Breast epithelium (tissue), 4 donors: ENCODE measurements at regions not wholly inside any gene's neighbourhood (a gene's known extent, or its start where the extent isn't known, plus 50 kb on each side); places are given as distances from the start of the nearest gene placed in this dataset.

Experiments used
- DNase-seq, 2 donors: peaks; one replicate each; pipeline ENCODE4 v3.0.0-alpha.2; 2019; ENCODE audit warnings: low spot score in 2 of 2
- H3K27ac ChIP-seq, 2 donors: fragments of 200-600 bp; sonication (generic) in 1 of 2; one replicate each; pipeline ENCODE4 v1.5.1; 2016 to 2019; ENCODE audit warnings: mild to moderate bottlenecking in 1 of 2
- H3K27me3 ChIP-seq, 2 donors: fragments of 200-600 bp; sonication (generic) in 1 of 2; one replicate each; pipeline versions ENCODE4 v1.5.1 to v1.6.0; 2017 to 2019; ENCODE audit warnings: control low read depth in 1 of 2, mild to moderate bottlenecking in 1 of 2
- H3K36me3 ChIP-seq: fragments of 200-600 bp; one replicate; pipeline ENCODE4 v1.5.1; 2019
- H3K4me1 ChIP-seq, 2 donors: fragments of 200-600 bp; sonication (generic); one replicate each; pipeline ENCODE4 v1.5.1; 2016 to 2019; ENCODE audit warnings: control low read depth in 1 of 2
- H3K4me3 ChIP-seq, 3 donors: fragments of 200-600 bp; sonication (generic); 1 replicate in 2 of 3; 2 replicates in 1 of 3; pipeline ENCODE4 v1.5.1; 2016 to 2019; ENCODE audit warnings: mild to moderate bottlenecking in 3 of 3, moderate library complexity in 2 of 3
- H3K9me3 ChIP-seq, 2 donors: fragments of 200-600 bp; sonication (generic) in 1 of 2; one replicate each; pipeline ENCODE4 v1.5.1; 2016 to 2019; ENCODE audit warnings: control low read depth in 1 of 2
- CTCF ChIP-seq, 3 donors: fragments of 450-650 bp; IDR thresholded peaks; one replicate each; pipeline ENCODE4 v1.5.1; 2016 to 2017; ENCODE audit warnings: antibody characterized with exemption in 3 of 3, mild to moderate bottlenecking in 3 of 3, moderate library complexity in 3 of 3
- POLR2A ChIP-seq: fragments of 450-650 bp; IDR thresholded peaks from one replicate; pipeline ENCODE4 v1.6.1; 2016; ENCODE audit warnings: antibody characterized with exemption, mild to moderate bottlenecking, moderate library complexity
- POLR2AphosphoS5 ChIP-seq, 3 donors: sonication (generic); formaldehyde crosslinking; IDR thresholded peaks; one replicate each; pipeline ENCODE4 v1.6.1; 2017; ENCODE audit warnings: antibody characterized with exemption in 3 of 3
- intact Hi-C: fragments of 100-400 bp; cut with DNase I; formaldehyde crosslinking; loops from one replicate; pipeline ENCODE4 v1.15.1; 2023; ENCODE audit warnings: low total_unique reads

- Histone ChIP-seq H3K4me3 (no peak overlapping the region), H3K27me3 (no peaks in the 10 kb centered on the region), H3K4me1 (no peaks in the 10 kb centered on the region), H3K36me3 (no peaks in the 10 kb centered on the region), H3K27ac (no peak overlapping the region), H3K9me3 (peaks cover 0 to 8% of the 10 kb centered on the region in 2 donors)
- intact Hi-C loops: no loop called here
- TF ChIP-seq POLR2A (no peak), POLR2AphosphoS5 (IDR thresholded peaks at IDR 0.05) (no peak), CTCF (IDR thresholded peaks at IDR 0.05) (no peak)
- DNase-seq: no peak
Measured at GRCh38 chr11:79570104-79570503, 129.3 kb upstream of the TENM4 start.

GRCh38 chr11:79564288-79564925 is 123.6 kb upstream of the TENM4 start:
- no peaks in the 10 kb centered on the region for H3K36me3 ChIP-seq
- DNase-seq: no peak
- TF ChIP-seq POLR2A (no peak), CTCF (IDR thresholded peaks at IDR 0.05) (no peak), POLR2AphosphoS5 (IDR thresholded peaks at IDR 0.05) (no peak)
- intact Hi-C loops: no loop called here
- no peak overlapping the region for H3K27ac ChIP-seq
- H3K9me3 ChIP-seq: peaks cover 0 to 5% of the 10 kb centered on the region in 2 donors
- H3K4me3 ChIP-seq: no peak overlapping the region
- no peaks in the 10 kb centered on the region for H3K27me3 ChIP-seq
- H3K4me1 ChIP-seq: no peaks in the 10 kb centered on the region

- no peaks in the 10 kb centered on the region for H3K4me1 ChIP-seq
- no peak for DNase-seq
- no peak overlapping the region for H3K27ac ChIP-seq
- TF ChIP-seq POLR2AphosphoS5 (IDR thresholded peaks at IDR 0.05) (no peak), POLR2A (no peak), CTCF (IDR thresholded peaks at IDR 0.05) (no peak)
- no peaks in the 10 kb centered on the region for H3K36me3 ChIP-seq
- H3K27me3 ChIP-seq: no peaks in the 10 kb centered on the region
- no peaks in the 10 kb centered on the region for H3K9me3 ChIP-seq
- no peak overlapping the region for H3K4me3 ChIP-seq
- intact Hi-C loops: no loop called here
Measured at GRCh38 chr11:79561496-79561895, 120.7 kb upstream of the TENM4 start.

- DNase-seq: no peak
- intact Hi-C loops: no loop called here
- Histone ChIP-seq H3K36me3 (no peaks in the 10 kb centered on the region), H3K4me3 (no peak overlapping the region), H3K4me1 (no peaks in the 10 kb centered on the region), H3K9me3 (no peaks in the 10 kb centered on the region), H3K27me3 (no peaks in the 10 kb centered on the region), H3K27ac (no peak overlapping the region)
- no peak for TF ChIP-seq POLR2A
- TF ChIP-seq CTCF (IDR thresholded peaks at IDR 0.05): no peak
- TF ChIP-seq POLR2AphosphoS5 (IDR thresholded peaks at IDR 0.05): no peak
Measured at GRCh38 chr11:79550809-79551208, 110.0 kb upstream of the TENM4 start.

GRCh38 chr11:79547256-79547655 is 106.4 kb upstream of the TENM4 start:
- Histone ChIP-seq H3K9me3 (no peaks in the 10 kb centered on the region), H3K4me3 (no peak overlapping the region), H3K36me3 (no peaks in the 10 kb centered on the region), H3K4me1 (no peaks in the 10 kb centered on the region), H3K27me3 (no peaks in the 10 kb centered on the region), H3K27ac (no peak overlapping the region)
- intact Hi-C loops: no loop called here
- TF ChIP-seq CTCF (IDR thresholded peaks at IDR 0.05) (no peak), POLR2AphosphoS5 (IDR thresholded peaks at IDR 0.05) (no peak), POLR2A (no peak)
- DNase-seq: no peak
